GM13976 (cell line): ENCODE measurements at regions not wholly inside any gene's neighbourhood (a gene's known extent, or its start where the extent isn't known, plus 50 kb on each side); places are given as distances from the start of the nearest gene placed in this dataset.
"Not testable (repeated sequence)": the region's sequence is repeated elsewhere in the genome, so short reads cannot be mapped to it uniquely, and the experiment has no call there.

Experiments
- DNase-seq: peaks from one replicate; pipeline ENCODE4 v3.0.0; 2012; ENCODE audit warnings: low spot score
- in situ Hi-C: fragments of 300-500 bp; cut with MboI; formaldehyde crosslinking; loops from one replicate; pipeline ENCODE4 v1.12.0; 2022; ENCODE audit warnings: low sequenced_read_pairs, mixed read lengths, inconsistent platforms; ENCODE audit not compliant: unreplicated experiment
- TF ChIP-seq, protein P1 (sequence below): IDR thresholded peaks from 2 replicates; pipeline ENCODE4 v1.5.1; 2012; ENCODE audit warnings: borderline replicate concordance, mild to moderate bottlenecking; ENCODE audit not compliant: insufficient read depth; ENCODE audit errors: extremely low read depth, missing control alignments, control extremely low read depth

DNA sequence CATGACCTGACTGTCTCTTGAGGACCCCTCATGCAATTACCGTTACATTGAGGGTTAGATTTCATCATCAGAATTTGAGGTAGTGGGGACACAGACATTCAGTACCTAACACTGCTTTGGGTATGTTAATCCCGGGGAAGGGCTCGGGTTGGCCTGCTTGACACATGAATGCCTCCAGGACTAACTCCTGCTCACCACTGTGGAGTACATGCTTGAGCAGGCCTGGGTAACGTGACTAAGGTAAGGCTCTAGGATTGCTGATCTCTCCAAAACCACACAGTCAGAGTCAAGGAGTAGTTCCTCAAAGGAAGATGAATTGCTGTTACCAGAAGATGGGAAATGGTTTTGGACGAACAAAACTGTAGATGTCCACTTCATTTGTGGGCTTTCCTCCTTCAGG is 376.3 kb upstream of the ZNF462 start:
- in situ Hi-C loops, result no loop called here
- DNase-seq, result no peak
- TF ChIP-seq, protein P1, sequence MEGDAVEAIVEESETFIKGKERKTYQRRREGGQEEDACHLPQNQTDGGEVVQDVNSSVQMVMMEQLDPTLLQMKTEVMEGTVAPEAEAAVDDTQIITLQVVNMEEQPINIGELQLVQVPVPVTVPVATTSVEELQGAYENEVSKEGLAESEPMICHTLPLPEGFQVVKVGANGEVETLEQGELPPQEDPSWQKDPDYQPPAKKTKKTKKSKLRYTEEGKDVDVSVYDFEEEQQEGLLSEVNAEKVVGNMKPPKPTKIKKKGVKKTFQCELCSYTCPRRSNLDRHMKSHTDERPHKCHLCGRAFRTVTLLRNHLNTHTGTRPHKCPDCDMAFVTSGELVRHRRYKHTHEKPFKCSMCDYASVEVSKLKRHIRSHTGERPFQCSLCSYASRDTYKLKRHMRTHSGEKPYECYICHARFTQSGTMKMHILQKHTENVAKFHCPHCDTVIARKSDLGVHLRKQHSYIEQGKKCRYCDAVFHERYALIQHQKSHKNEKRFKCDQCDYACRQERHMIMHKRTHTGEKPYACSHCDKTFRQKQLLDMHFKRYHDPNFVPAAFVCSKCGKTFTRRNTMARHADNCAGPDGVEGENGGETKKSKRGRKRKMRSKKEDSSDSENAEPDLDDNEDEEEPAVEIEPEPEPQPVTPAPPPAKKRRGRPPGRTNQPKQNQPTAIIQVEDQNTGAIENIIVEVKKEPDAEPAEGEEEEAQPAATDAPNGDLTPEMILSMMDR, result no peak

DNA sequence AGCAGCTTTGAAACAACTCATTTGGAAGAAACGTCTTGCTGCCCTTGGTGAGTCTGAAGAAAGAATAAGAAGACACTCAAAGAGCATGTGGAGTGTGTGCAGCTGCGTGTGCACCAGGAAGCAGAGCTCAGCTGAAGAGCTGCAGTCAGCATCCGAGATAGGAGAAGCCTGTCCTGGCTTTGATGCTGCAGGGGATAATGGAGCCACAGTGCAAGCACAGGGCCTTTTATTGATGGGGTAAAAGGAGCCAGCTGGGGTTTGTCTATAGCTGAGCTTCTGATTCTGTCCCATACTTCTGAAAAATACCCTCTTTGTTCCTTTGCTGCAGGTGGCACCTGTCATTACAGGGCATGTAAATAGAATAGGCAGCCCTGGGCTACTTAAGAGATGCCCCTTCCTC is 375.7 kb upstream of the ZNF462 start:
- TF ChIP-seq, protein P1, result no peak
- no peak for DNase-seq
- in situ Hi-C loops, result no loop called here

DNA sequence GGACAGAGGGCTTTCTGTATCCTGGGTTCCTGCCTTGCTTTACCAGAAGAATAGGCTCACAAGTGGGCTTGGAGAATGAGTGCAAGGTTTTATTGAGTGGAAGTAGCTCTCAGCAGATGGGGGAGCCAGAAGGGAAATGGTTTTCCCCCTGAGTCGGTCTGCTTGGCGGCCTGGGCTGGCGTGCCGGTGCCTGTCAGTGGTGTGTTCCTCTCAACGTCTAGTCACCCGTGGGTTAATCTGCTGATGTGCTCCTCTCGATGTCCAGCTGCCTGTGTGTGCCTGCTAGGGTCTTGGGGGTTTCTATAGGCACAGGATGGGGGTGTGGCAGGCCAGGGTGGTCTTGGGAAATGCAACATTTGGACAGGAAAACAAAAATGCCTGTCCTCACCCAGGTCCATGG is 370.8 kb upstream of the ZNF462 start:
- DNase-seq, in situ Hi-C loops: not testable (repeated sequence)

DNA sequence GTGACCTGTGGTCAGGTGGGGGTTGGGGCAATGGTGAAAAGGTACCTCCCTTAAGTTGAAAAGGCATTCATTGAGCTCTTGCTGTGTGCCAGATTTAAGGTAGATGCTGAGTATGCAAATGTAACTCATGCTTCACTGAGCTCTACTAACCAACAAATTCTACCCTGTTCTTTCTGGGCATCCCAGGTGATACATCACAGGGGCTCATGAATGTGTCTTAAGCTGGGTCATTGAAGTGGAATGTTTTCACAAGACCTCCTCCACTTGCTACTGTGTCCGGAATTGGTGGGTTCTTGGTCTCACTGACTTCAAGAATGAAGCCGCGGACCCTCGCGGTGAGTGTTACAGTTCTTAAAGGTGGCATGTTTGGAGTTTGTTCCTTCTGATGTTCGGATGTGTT is 362.8 kb upstream of the ZNF462 start:
- TF ChIP-seq, protein P1, result no peak
- in situ Hi-C loops, result no loop called here
- no peak for DNase-seq

DNA sequence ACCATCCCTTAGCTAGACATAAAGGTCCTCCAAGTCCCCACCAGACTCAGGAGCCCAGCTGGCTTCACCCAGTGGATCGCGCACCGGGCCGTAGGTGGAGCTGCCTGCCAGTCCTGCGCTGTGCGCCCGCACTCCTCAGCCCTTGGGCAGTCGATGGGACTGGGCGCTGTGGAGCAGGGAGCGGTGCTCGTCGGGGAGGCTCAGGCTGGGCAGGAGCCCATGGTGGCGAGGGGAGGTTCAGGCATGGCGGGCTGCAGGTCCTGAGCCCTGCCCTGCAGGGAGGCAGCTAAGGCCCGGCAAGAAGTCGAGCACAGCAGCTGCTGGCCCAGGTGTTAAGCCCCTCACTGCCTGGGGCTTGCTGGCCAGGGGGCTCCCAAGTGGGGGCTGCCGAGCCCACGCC is 361.8 kb upstream of the ZNF462 start:
- in situ Hi-C loops, DNase-seq: not testable (repeated sequence)

DNA sequence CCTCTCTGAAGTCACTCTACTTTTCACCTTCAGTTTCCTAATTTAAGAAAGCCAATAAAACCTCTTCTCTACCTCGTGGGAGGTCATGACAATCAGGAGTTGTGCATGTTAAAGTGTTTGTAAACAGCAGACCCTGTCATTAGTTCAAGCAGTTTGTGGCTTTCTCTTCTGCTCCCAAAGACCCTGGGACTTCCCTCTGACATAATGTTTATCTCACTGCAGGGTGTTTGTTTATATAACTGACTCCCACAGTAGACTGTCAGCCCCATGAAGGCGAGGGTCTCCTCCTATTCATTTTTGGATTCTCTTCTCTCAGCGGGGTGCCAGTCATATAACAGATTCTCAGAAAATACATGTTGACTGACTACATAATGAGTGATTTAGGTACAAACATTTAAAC is 360.0 kb upstream of the ZNF462 start:
- TF ChIP-seq, protein P1, result no peak
- DNase-seq, result no peak
- in situ Hi-C loops, result no loop called here

DNA sequence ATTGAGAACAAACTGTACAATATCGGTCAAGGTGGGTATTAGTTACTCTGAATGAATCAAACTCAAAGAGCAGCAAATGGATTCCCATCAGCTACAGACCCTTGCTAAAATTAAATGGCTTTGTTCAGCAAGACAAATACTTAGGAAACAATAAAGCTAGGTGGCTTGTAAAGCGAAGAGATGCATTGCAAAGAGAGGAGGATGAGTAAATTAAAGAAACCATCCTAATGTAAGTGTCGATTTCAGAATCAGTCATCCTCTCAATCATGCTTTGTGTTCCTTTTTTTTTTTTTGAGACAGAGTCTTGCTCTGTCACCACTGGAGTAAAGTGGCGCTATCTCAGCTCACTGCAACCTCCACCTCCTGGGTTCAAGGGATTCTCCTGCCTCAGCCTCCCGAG is 359.2 kb upstream of the ZNF462 start:
- in situ Hi-C loops, result no loop called here
- TF ChIP-seq, protein P1, result no peak
- DNase-seq, result no peak

DNA sequence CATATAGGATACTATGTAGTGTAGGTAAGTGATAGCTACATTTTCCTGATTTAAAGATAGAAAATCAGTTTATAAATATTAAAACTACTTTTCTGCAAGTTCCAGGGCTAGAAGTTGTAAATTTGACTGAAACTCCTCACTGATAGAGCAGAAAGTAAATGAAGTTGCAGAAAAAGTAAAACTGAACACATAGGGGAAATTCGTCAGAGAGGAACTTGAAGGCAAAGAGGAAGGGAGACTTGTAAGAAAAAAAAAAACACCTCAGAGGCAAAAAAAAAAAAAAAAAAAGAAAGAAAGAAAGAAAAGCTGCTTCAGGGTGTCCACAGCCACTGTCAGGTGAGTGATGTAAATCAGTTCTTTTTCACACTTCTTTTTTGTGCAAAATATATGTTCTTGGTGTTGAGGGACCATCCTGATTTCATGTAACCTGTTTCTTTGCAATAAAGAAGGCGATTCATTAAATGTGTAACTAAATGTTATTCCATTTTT is 336.2 kb upstream of the ZNF462 start:
- TF ChIP-seq, protein P1, result no peak
- DNase-seq, result no peak
- in situ Hi-C loops, result no loop called here
